Nephron (organoid): ENCODE measurements at regions not wholly inside any gene's neighbourhood (a gene's known extent, or its start where the extent isn't known, plus 50 kb on each side); places are given as distances from the start of the nearest gene placed in this dataset.

ENCODE experiments used
- H3K27ac Mint-ChIP-seq, 3 experiments: 2 replicates each; pipeline ENCODE4 v1.8.0; 2020; ENCODE audit warnings: mixed read lengths in 3 of 3, mild to moderate bottlenecking in 2 of 3, moderate library complexity in 1 of 3
- H3K27me3 Mint-ChIP-seq: 2 replicates; pipeline ENCODE4 v1.8.0; 2021; ENCODE audit warnings: low read depth, mild to moderate bottlenecking, moderate library complexity, mixed read lengths
- H3K36me3 Mint-ChIP-seq: 2 replicates; pipeline ENCODE4 v1.8.0; 2020; ENCODE audit warnings: low read depth, mixed read lengths
- H3K4me1 Mint-ChIP-seq: 2 replicates; pipeline ENCODE4 v1.8.0; 2020; ENCODE audit warnings: mixed read lengths
- H3K4me3 Mint-ChIP-seq, 3 experiments: 2 replicates each; pipeline ENCODE4 v1.8.0; 2020; ENCODE audit warnings: mild to moderate bottlenecking in 3 of 3, mixed read lengths in 3 of 3, moderate library complexity in 2 of 3
- H3K9me3 Mint-ChIP-seq: 2 replicates; pipeline ENCODE4 v1.8.0; 2020; ENCODE audit warnings: mixed read lengths
- CTCF ChIP-seq, 3 experiments: fragments of 200-600 bp; sonication (generic); IDR thresholded peaks; one replicate each; pipeline ENCODE4 v1.5.0; 2021; ENCODE audit warnings: antibody characterized with exemption in 3 of 3; ENCODE audit not compliant: unreplicated experiment in 3 of 3

GRCh38 chr7:125057963-125058362 lies 128.3 kb upstream of the POT1 start:
- Mint-ChIP-seq H3K4me1 (peaks cover 24% of the 10 kb centered on the region), H3K4me3 (no peak overlapping the region), H3K27ac (no peak overlapping the region), H3K9me3 (no peaks in the 10 kb centered on the region), H3K27me3 (no peaks in the 10 kb centered on the region), H3K36me3 (no peaks in the 10 kb centered on the region)
- TF ChIP-seq CTCF (IDR thresholded peaks at IDR 0.05; ENCODE audit: unreplicated experiment in 3 of 3): no peak

- Mint-ChIP-seq H3K9me3 (no peaks in the 10 kb centered on the region), H3K36me3 (no peaks in the 10 kb centered on the region), H3K27ac (no peak overlapping the region), H3K4me1 (peaks cover 9% of the 10 kb centered on the region), H3K4me3 (no peak overlapping the region), H3K27me3 (no peaks in the 10 kb centered on the region)
- TF ChIP-seq CTCF (IDR thresholded peaks at IDR 0.05; ENCODE audit: unreplicated experiment in 3 of 3): no peak
These were observed 125.8 kb upstream of the POT1 start for GRCh38 chr7:125055376-125055775.

DNA sequence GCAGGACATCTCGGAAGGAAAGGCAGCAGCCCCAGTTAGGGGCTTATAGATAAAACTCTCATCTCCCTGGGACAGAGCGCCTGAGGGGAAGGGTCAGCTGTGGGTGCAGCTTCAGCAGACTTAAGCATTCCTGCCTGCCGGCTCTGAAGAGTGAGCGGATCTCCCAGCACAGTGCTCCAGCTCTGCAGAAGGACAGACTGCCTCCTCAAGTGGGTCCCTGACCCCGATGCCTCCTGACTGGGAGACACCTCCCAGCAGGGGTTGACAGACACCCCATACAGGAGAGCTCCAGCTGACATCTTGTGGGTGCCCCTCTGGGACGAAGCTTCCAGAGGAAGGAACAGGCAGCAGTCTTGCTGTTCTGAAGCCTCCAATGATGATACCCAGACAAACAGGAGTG lies 117.1 kb upstream of the POT1 start:
- H3K4me3 Mint-ChIP-seq: no peak overlapping the region
- H3K27me3 Mint-ChIP-seq: no peaks in the 10 kb centered on the region
- TF ChIP-seq CTCF (IDR thresholded peaks at IDR 0.05; ENCODE audit: unreplicated experiment in 3 of 3): no peak
- no peaks in the 10 kb centered on the region for H3K4me1 Mint-ChIP-seq
- peaks cover 12% of the 10 kb centered on the region for H3K9me3 Mint-ChIP-seq
- no peaks in the 10 kb centered on the region for H3K36me3 Mint-ChIP-seq
- no peak overlapping the region for H3K27ac Mint-ChIP-seq

DNA sequence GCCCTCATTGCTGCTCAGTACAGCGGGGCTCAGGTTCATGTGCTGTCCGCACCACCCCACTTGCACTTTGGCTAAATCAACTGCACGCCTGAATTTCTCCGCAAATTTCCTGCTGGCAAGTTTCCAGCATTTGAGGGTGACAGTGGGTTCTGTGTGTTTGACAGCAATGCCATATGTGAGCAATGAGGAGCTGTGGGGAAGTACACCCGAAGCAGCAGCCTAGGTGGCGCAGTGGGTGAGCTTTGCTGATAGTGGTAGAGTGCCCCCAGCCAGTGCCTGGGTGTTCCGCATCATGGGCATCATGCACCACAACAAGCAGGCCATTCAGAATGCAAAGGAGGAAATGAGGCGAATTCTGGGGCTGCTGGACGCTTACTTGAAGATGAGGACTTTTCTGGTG lies 103.9 kb upstream of the POT1 start:
- no peaks in the 10 kb centered on the region for H3K36me3 Mint-ChIP-seq
- no peak for TF ChIP-seq CTCF (IDR thresholded peaks at IDR 0.05; ENCODE audit: unreplicated experiment in 3 of 3)
- no peaks in the 10 kb centered on the region for H3K9me3 Mint-ChIP-seq
- no peaks in the 10 kb centered on the region for H3K27me3 Mint-ChIP-seq
- no peak overlapping the region for H3K27ac Mint-ChIP-seq
- no peaks in the 10 kb centered on the region for H3K4me1 Mint-ChIP-seq
- no peak overlapping the region for H3K4me3 Mint-ChIP-seq

- Mint-ChIP-seq H3K9me3 (no peaks in the 10 kb centered on the region), H3K4me3 (no peak overlapping the region), H3K36me3 (no peaks in the 10 kb centered on the region), H3K27me3 (no peaks in the 10 kb centered on the region), H3K4me1 (no peaks in the 10 kb centered on the region), H3K27ac (no peak overlapping the region)
- no peak for TF ChIP-seq CTCF (IDR thresholded peaks at IDR 0.05; ENCODE audit: unreplicated experiment in 3 of 3)
These were observed 103.3 kb upstream of the POT1 start for GRCh38 chr7:125032943-125033342.

DNA sequence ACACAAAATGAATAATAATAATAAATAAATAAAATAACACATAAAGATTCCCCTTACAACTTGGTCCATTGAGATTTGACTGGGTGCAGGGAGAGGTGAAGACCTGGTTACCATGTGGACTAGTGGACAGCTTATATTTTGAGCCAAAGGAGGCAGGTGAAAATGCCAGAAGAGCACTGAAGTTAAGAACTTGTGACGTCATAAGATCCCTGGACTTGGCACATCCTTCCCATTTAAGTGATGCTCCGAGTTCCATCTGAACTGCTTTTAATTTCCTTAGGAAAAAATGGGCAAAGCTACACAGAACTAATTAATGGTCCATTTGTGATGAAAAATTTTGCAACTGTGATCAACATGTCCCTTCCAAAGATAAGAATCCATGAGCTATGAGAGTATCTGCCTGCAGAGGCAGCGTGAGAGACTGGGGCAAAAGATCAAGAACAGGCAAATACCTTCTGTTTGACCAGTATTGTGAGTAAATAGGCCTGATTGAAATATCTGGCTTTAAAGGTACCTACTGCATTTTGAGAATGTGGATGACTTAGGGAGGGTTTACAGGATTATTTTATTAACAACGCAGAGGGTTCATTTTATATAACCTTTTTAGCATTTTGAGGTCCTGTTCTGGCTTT lies 101.2 kb upstream of the POT1 start:
- H3K4me3 Mint-ChIP-seq: no peak overlapping the region
- no peaks in the 10 kb centered on the region for H3K4me1 Mint-ChIP-seq
- no peaks in the 10 kb centered on the region for H3K36me3 Mint-ChIP-seq
- H3K27ac Mint-ChIP-seq: no peak overlapping the region
- H3K9me3 Mint-ChIP-seq: no peaks in the 10 kb centered on the region
- no peak for TF ChIP-seq CTCF (IDR thresholded peaks at IDR 0.05; ENCODE audit: unreplicated experiment in 3 of 3)
- no peaks in the 10 kb centered on the region for H3K27me3 Mint-ChIP-seq
